MM.1S (cell line): ENCODE measurements at regions not wholly inside any gene's neighbourhood (a gene's known extent, or its start where the extent isn't known, plus 50 kb on each side); places are given as distances from the start of the nearest gene placed in this dataset.

Experiments used
- DNase-seq: peaks from one replicate; pipeline ENCODE4 v3.0.0-alpha.2; 2015
- H2AFZ ChIP-seq: fragments of 300-600 bp; sonication (generic); 2 replicates; pipeline ENCODE4 v1.6.0; 2016; ENCODE audit warnings: antibody characterized with exemption, low read length
- H3F3A ChIP-seq: fragments of 300-600 bp; sonication (generic); 2 replicates; pipeline ENCODE4 v1.6.1; 2016; ENCODE audit warnings: mild to moderate bottlenecking, antibody characterized with exemption, low read length, moderate library complexity, mixed read lengths; ENCODE audit not compliant: insufficient read depth
- H3K27ac ChIP-seq: fragments of 300-600 bp; sonication (generic); 2 replicates; pipeline ENCODE4 v1.5.1; 2016; ENCODE audit warnings: mild to moderate bottlenecking, low read length
- H3K27me3 ChIP-seq: fragments of 300-600 bp; sonication (generic); replicated peaks from 2 replicates; pipeline ENCODE4 v1.6.0; 2016; ENCODE audit warnings: low read length; ENCODE audit not compliant: insufficient read depth
- H3K36me3 ChIP-seq: fragments of 300-600 bp; sonication (generic); replicated peaks from 2 replicates; pipeline ENCODE4 v1.6.1; 2016; ENCODE audit warnings: mild to moderate bottlenecking, low read length, mixed read lengths; ENCODE audit not compliant: insufficient read depth
- H3K4me1 ChIP-seq: fragments of 300-600 bp; sonication (generic); 2 replicates; pipeline ENCODE4 v1.6.1; 2016; ENCODE audit warnings: low read length, mixed read lengths
- H3K4me2 ChIP-seq: fragments of 300-600 bp; sonication (generic); 2 replicates; pipeline ENCODE4 v1.6.0; 2016; ENCODE audit warnings: low read depth, low read length
- H3K4me3 ChIP-seq: fragments of 300-600 bp; sonication (generic); 2 replicates; pipeline ENCODE4 v1.5.1; 2016; ENCODE audit warnings: low read length, mixed read lengths
- H3K79me2 ChIP-seq: fragments of 300-600 bp; sonication (generic); 2 replicates; pipeline ENCODE4 v1.6.1; 2016; ENCODE audit warnings: mixed run types, low read length, mixed read lengths
- H3K9ac ChIP-seq: fragments of 300-600 bp; sonication (generic); 2 replicates; pipeline ENCODE4 v1.6.1; 2016; ENCODE audit warnings: low read length, mixed read lengths
- H3K9me2 ChIP-seq: fragments of 300-600 bp; sonication (generic); replicated peaks from 2 replicates; pipeline ENCODE4 v1.6.1; 2016; ENCODE audit warnings: mild to moderate bottlenecking, low read length, mixed read lengths; ENCODE audit not compliant: insufficient read depth
- H3K9me3 ChIP-seq: fragments of 300-600 bp; sonication (generic); replicated peaks from 2 replicates; pipeline ENCODE4 v1.6.1; 2016; ENCODE audit warnings: mild to moderate bottlenecking, low read length, mixed read lengths; ENCODE audit not compliant: insufficient read depth
- H4K20me1 ChIP-seq: fragments of 300-600 bp; sonication (generic); 2 replicates; pipeline ENCODE4 v1.6.1; 2016; ENCODE audit warnings: mild to moderate bottlenecking, low read length, moderate library complexity, mixed read lengths; ENCODE audit not compliant: insufficient read depth
- CTCF ChIP-seq: fragments of 300-600 bp; sonication (generic); IDR thresholded peaks from 2 replicates; pipeline ENCODE4 v1.5.1; 2016; ENCODE audit warnings: antibody characterized with exemption, low read length, mixed read lengths
- EZH2 ChIP-seq: fragments of 300-600 bp; sonication (generic); optimal IDR thresholded peaks from 2 replicates; pipeline ENCODE3; 2017; ENCODE audit warnings: low read depth, mild to moderate bottlenecking, antibody characterized with exemption, low read length, mixed read lengths
- EZH2phosphoT487 ChIP-seq: fragments of 300-600 bp; sonication (generic); IDR thresholded peaks from 2 replicates; pipeline ENCODE4 v1.6.1; 2018; ENCODE audit warnings: antibody characterized with exemption, low read length

- TF ChIP-seq EZH2 (no peak), CTCF (no peak), EZH2phosphoT487 (no peak)
- Histone ChIP-seq H2AFZ (peak overlapping the region; percentile 17; the same call in 1 of the 2 replicates), H4K20me1 (no peaks in the 10 kb centered on the region), H3K79me2 (no peaks in the 10 kb centered on the region), H3K9me2 (no peaks in the 10 kb centered on the region), H3F3A (peaks cover 17% of the 10 kb centered on the region), H3K36me3 (no peaks in the 10 kb centered on the region), H3K4me1 (peaks cover 30% of the 10 kb centered on the region), H3K4me2 (no peak overlapping the region), H3K27me3 (no peaks in the 10 kb centered on the region), H3K9me3 (no peaks in the 10 kb centered on the region), H3K9ac (no peak overlapping the region), H3K27ac (no peak overlapping the region), H3K4me3 (no peak overlapping the region)
- no peak for DNase-seq
Observed at GRCh38 chr13:95462801-95463200, 89.7 kb upstream of the CLDN10 start.

- H3K4me3 ChIP-seq: no peak overlapping the region
- H2AFZ ChIP-seq: peak overlapping the region; percentile 89
- H3K27ac ChIP-seq: peak overlapping the region; percentile 46; the same call in 1 of the 2 replicates
- no peaks in the 10 kb centered on the region for H4K20me1 ChIP-seq
- H3K36me3 ChIP-seq: no peaks in the 10 kb centered on the region
- H3K9me2 ChIP-seq: no peaks in the 10 kb centered on the region
- peak; percentile 61 for DNase-seq
- H3K79me2 ChIP-seq: no peaks in the 10 kb centered on the region
- no peaks in the 10 kb centered on the region for H3K27me3 ChIP-seq
- no peaks in the 10 kb centered on the region for H3K9me3 ChIP-seq
- peaks cover 30% of the 10 kb centered on the region for H3K4me1 ChIP-seq
- peaks cover 18% of the 10 kb centered on the region; the same call in 1 of the 2 replicates for H3F3A ChIP-seq
- H3K9ac ChIP-seq: no peak overlapping the region
- H3K4me2 ChIP-seq: peak overlapping the region; percentile 31; the same call in 1 of the 2 replicates
- TF ChIP-seq CTCF (no peak), EZH2phosphoT487 (no peak), EZH2 (no peak)
Observed at GRCh38 chr13:95463531-95463930, 89.0 kb upstream of the CLDN10 start.

DNA sequence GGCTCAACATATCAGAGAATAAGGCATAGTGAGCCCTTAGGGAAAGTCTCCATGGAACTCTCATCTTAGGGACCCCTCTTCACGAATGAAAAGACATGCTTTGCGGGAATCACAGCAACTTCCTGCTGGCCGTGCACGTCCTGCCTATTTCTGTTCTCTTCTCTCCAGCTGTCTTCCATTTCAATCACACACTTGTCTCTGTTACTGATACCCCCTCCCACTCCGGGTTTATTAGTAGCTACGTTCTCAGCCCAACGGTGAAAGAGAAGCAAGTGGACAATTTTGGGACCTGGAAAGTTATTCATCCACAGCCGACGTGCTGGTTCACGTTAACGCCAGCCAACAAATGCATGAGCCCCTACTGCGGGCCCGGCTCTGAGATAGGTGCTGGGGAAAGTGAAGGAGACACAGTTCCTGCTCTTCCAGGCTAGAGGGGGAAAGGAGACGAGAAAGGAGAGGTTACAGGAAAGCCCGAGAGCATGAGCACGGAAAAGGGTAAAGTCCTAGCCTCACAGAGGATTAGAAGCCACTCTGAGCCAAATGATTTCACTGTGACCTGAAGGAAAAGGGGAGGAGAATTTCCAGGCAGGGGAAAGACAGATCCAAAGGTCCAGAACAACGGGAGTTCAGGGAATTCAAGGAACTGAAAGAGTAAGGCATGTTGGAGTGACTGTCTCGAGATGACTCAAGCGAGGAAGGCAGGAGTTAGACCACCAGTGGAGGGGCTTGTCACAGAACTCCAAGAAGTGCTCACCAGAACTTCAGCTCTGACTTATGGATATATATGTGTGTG, 81.8 kb upstream of the CLDN10 start:
- Histone ChIP-seq H3K79me2 (no peaks in the 10 kb centered on the region), H3K27me3 (no peaks in the 10 kb centered on the region), H2AFZ (no peak overlapping the region), H3F3A (peaks cover 21% of the 10 kb centered on the region; the same call in 1 of the 2 replicates), H3K9me2 (no peaks in the 10 kb centered on the region), H3K27ac (no peak overlapping the region), H3K4me1 (peaks cover 25% of the 10 kb centered on the region), H3K36me3 (no peaks in the 10 kb centered on the region), H4K20me1 (no peaks in the 10 kb centered on the region), H3K9me3 (no peaks in the 10 kb centered on the region), H3K9ac (no peak overlapping the region), H3K4me3 (no peak overlapping the region), H3K4me2 (no peak overlapping the region)
- TF ChIP-seq EZH2phosphoT487 (no peak), EZH2 (no peak), CTCF (no peak)
- no peak for DNase-seq
